ENCODE measurements at regions not wholly inside any gene's neighbourhood (a gene's known extent, or its start where the extent isn't known, plus 50 kb on each side); places are given as distances from the start of the nearest gene placed in this dataset.

GRCh38 chr14:37652042-37652441 lies 56.6 kb downstream of the TTC6 start (continued):
- TF ChIP-seq ZNF532 (CRISPR knock-in tag; IDR thresholded peaks at IDR 0.05; ENCODE audit: borderline replicate concordance) (no peak), PRRX2 (CRISPR knock-in tag; IDR thresholded peaks at IDR 0.05) (no peak), TCF7 (CRISPR knock-in tag; IDR thresholded peaks at IDR 0.05; ENCODE audit: low read depth) (no peak), ZNF416 (CRISPR knock-in tag; IDR thresholded peaks at IDR 0.05) (no peak), TEAD4 (CRISPR knock-in tag; IDR thresholded peaks at IDR 0.05) (no peak), NFE2L1 (CRISPR knock-in tag; IDR thresholded peaks at IDR 0.05) (no peak), HMGA2 (CRISPR knock-in tag; IDR thresholded peaks at IDR 0.05) (no peak), NR3C1 (CRISPR knock-in tag; conservative IDR thresholded peaks at IDR 0.05; ENCODE audit: low read depth) (no peak)
- TF ChIP-seq, protein P1, sequence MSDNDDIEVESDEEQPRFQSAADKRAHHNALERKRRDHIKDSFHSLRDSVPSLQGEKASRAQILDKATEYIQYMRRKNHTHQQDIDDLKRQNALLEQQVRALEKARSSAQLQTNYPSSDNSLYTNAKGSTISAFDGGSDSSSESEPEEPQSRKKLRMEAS (CRISPR knock-in tag; IDR thresholded peaks at IDR 0.05), result no peak
- TF ChIP-seq, protein P2, sequence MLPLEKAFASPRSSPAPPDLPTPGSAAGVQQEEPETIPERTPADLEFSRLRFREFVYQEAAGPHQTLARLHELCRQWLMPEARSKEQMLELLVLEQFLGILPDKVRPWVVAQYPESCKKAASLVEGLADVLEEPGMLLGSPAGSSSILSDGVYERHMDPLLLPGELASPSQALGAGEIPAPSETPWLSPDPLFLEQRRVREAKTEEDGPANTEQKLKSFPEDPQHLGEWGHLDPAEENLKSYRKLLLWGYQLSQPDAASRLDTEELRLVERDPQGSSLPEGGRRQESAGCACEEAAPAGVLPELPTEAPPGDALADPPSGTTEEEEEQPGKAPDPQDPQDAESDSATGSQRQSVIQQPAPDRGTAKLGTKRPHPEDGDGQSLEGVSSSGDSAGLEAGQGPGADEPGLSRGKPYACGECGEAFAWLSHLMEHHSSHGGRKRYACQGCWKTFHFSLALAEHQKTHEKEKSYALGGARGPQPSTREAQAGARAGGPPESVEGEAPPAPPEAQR (CRISPR knock-in tag; IDR thresholded peaks at IDR 0.05), result no peak
- TF ChIP-seq, protein P3, sequence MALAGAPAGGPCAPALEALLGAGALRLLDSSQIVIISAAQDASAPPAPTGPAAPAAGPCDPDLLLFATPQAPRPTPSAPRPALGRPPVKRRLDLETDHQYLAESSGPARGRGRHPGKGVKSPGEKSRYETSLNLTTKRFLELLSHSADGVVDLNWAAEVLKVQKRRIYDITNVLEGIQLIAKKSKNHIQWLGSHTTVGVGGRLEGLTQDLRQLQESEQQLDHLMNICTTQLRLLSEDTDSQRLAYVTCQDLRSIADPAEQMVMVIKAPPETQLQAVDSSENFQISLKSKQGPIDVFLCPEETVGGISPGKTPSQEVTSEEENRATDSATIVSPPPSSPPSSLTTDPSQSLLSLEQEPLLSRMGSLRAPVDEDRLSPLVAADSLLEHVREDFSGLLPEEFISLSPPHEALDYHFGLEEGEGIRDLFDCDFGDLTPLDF (CRISPR knock-in tag; IDR thresholded peaks at IDR 0.05), result no peak

- peaks cover 2% of the 10 kb centered on the region; the same call in 1 of the 2 replicates for H3K27me3 Mint-ChIP-seq (ENCODE audit: low read depth)
- peaks cover 22% of the 10 kb centered on the region for H3K4me1 Mint-ChIP-seq
- ChIA-PET POLR2A (no interaction called here), CTCF (no interaction called here)
- H3K27ac Mint-ChIP-seq, result no peak overlapping the region
- DNase-seq (ENCODE audit: low spot score) (no peak), ATAC-seq (no peak)
- no peak overlapping the region for H3K4me3 Mint-ChIP-seq
- H3K9me3 Mint-ChIP-seq, result peaks cover 13% of the 10 kb centered on the region
- no peaks in the 10 kb centered on the region; the same call in 1 of the 2 replicates for H3K36me3 Mint-ChIP-seq
- no peak for TF ChIP-seq ARID4B (CRISPR knock-in tag; IDR thresholded peaks at IDR 0.05; ENCODE audit: borderline replicate concordance)
- TF ChIP-seq GABPB1 (CRISPR knock-in tag; IDR thresholded peaks at IDR 0.05), result no peak
- TF ChIP-seq, protein P4, sequence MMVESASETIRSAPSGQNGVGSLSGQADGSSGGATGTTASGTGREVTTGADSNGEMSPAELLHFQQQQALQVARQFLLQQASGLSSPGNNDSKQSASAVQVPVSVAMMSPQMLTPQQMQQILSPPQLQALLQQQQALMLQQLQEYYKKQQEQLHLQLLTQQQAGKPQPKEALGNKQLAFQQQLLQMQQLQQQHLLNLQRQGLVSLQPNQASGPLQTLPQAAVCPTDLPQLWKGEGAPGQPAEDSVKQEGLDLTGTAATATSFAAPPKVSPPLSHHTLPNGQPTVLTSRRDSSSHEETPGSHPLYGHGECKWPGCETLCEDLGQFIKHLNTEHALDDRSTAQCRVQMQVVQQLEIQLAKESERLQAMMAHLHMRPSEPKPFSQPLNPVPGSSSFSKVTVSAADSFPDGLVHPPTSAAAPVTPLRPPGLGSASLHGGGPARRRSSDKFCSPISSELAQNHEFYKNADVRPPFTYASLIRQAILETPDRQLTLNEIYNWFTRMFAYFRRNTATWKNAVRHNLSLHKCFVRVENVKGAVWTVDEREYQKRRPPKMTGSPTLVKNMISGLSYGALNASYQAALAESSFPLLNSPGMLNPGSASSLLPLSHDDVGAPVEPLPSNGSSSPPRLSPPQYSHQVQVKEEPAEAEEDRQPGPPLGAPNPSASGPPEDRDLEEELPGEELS (CRISPR knock-in tag; IDR thresholded peaks at IDR 0.05), result no peak
- TF ChIP-seq, protein P5, sequence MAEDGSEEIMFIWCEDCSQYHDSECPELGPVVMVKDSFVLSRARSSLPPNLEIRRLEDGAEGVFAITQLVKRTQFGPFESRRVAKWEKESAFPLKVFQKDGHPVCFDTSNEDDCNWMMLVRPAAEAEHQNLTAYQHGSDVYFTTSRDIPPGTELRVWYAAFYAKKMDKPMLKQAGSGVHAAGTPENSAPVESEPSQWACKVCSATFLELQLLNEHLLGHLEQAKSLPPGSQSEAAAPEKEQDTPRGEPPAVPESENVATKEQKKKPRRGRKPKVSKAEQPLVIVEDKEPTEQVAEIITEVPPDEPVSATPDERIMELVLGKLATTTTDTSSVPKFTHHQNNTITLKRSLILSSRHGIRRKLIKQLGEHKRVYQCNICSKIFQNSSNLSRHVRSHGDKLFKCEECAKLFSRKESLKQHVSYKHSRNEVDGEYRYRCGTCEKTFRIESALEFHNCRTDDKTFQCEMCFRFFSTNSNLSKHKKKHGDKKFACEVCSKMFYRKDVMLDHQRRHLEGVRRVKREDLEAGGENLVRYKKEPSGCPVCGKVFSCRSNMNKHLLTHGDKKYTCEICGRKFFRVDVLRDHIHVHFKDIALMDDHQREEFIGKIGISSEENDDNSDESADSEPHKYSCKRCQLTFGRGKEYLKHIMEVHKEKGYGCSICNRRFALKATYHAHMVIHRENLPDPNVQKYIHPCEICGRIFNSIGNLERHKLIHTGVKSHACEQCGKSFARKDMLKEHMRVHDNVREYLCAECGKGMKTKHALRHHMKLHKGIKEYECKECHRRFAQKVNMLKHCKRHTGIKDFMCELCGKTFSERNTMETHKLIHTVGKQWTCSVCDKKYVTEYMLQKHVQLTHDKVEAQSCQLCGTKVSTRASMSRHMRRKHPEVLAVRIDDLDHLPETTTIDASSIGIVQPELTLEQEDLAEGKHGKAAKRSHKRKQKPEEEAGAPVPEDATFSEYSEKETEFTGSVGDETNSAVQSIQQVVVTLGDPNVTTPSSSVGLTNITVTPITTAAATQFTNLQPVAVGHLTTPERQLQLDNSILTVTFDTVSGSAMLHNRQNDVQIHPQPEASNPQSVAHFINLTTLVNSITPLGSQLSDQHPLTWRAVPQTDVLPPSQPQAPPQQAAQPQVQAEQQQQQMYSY (CRISPR knock-in tag; IDR thresholded peaks at IDR 0.05), result no peak
- no peak for TF ChIP-seq RORB (CRISPR knock-in tag; IDR thresholded peaks at IDR 0.05)
- TF ChIP-seq GTF2I (CRISPR knock-in tag; conservative IDR thresholded peaks at IDR 0.05), result no peak
- no peak for TF ChIP-seq SMAD4 (CRISPR knock-in tag; IDR thresholded peaks at IDR 0.05)
- TF ChIP-seq NFATC4 (CRISPR knock-in tag; IDR thresholded peaks at IDR 0.05), result no peak
Observed at GRCh38 chr14:37655418-37655817, 60.0 kb downstream of the TTC6 start.

All from WTC11 (cell line).